Mucosa of descending colon (tissue), 3 donors: ENCODE measurements at regions not wholly inside any gene's neighbourhood (a gene's known extent, or its start where the extent isn't known, plus 50 kb on each side); places are given as distances from the start of the nearest gene placed in this dataset.

ENCODE experiments used
- ATAC-seq: fragments of 200-7000 bp; cut with Tn5 transposase; one replicate; pipeline ENCODE4 v1.9.1; 2020; ENCODE audit warnings: mild to moderate bottlenecking, moderate library complexity
- DNase-seq, 3 donors: peaks; one replicate each; pipeline ENCODE4 v3.0.0-alpha.2; 2020
- H3K36me3 ChIP-seq: fragments of 200-600 bp; one replicate; pipeline ENCODE4 v1.8.0; 2021; ENCODE audit warnings: low read depth, mild to moderate bottlenecking
- H3K4me1 ChIP-seq: fragments of 200-600 bp; one replicate; pipeline ENCODE4 v1.8.0; 2021; ENCODE audit warnings: low read depth, mild to moderate bottlenecking
- H3K4me3 ChIP-seq: fragments of 200-600 bp; one replicate; pipeline ENCODE4 v1.8.0; 2021; ENCODE audit warnings: mild to moderate bottlenecking
- H3K9me3 ChIP-seq: fragments of 200-600 bp; one replicate; pipeline ENCODE4 v1.8.0; 2021; ENCODE audit warnings: mild to moderate bottlenecking
- CTCF ChIP-seq: fragments of 200-600 bp; IDR thresholded peaks from one replicate; pipeline ENCODE4 v1.8.0; 2022; ENCODE audit warnings: antibody characterized with exemption, mild to moderate bottlenecking
- intact Hi-C, 2 donors: fragments of 100-400 bp; cut with DNase I in 1 of 2; cut with micrococcal nuclease in 1 of 2; formaldehyde crosslinking; loops; one replicate each; pipeline versions ENCODE4 v1.11.0 to v1.11.1; 2022; cut with DNase I, micrococcal nuclease
- donor health status: DM: no; HTN: no; CAD: no; lungs with moderate emphysema.
- donor health status: DM: no; HTN: no; CAD: no.
- donor health status: DM: no; HTN: yes; CAD: no.

- TF ChIP-seq CTCF, result no peak
- Histone ChIP-seq H3K9me3 (no peaks in the 10 kb centered on the region), H3K4me1 (no peaks in the 10 kb centered on the region), H3K4me3 (no peak overlapping the region), H3K36me3 (no peaks in the 10 kb centered on the region)
- intact Hi-C loops, result no loop called here
- no peak for DNase-seq
- no peak for ATAC-seq
These were observed 1341.8 kb downstream of the TBC1D22A start for GRCh38 chr22:48104102-48104738.

- Histone ChIP-seq H3K4me3 (no peak overlapping the region), H3K4me1 (no peaks in the 10 kb centered on the region), H3K36me3 (no peaks in the 10 kb centered on the region), H3K9me3 (no peaks in the 10 kb centered on the region)
- no peak for TF ChIP-seq CTCF
- no peak for ATAC-seq
- intact Hi-C loops, result no loop called here
- no peak for DNase-seq
These were observed 1340.9 kb downstream of the TBC1D22A start for GRCh38 chr22:48103126-48103875.

- no peak for TF ChIP-seq CTCF
These were observed 1340.1 kb downstream of the TBC1D22A start for GRCh38 chr22:48102581-48102980.

GRCh38 chr22:48101704-48102103 lies 1339.3 kb downstream of the TBC1D22A start:
- intact Hi-C loops, result no loop called here
- ATAC-seq (no peak), DNase-seq (no peak)

More at GRCh38 chr22:48102581-48102980, 1340.1 kb downstream of the TBC1D22A start:
- no peak overlapping the region for H3K4me3 ChIP-seq
- H3K36me3 ChIP-seq, result no peaks in the 10 kb centered on the region
- DNase-seq (no peak), ATAC-seq (no peak)
- intact Hi-C loops, result no loop called here
- H3K4me1 ChIP-seq, result no peaks in the 10 kb centered on the region
- H3K9me3 ChIP-seq, result no peaks in the 10 kb centered on the region

GRCh38 chr22:48100685-48101417 lies 1338.4 kb downstream of the TBC1D22A start:
- no peaks in the 10 kb centered on the region for H3K9me3 ChIP-seq
- no peaks in the 10 kb centered on the region for H3K4me1 ChIP-seq
- ATAC-seq, result no peak
- no peak overlapping the region for H3K4me3 ChIP-seq
- intact Hi-C loops, result no loop called here
- H3K36me3 ChIP-seq, result no peaks in the 10 kb centered on the region
- no peak for DNase-seq
- no peak for TF ChIP-seq CTCF

More at GRCh38 chr22:48101704-48102103, 1339.3 kb downstream of the TBC1D22A start:
- TF ChIP-seq CTCF, result no peak
- Histone ChIP-seq H3K4me1 (no peaks in the 10 kb centered on the region), H3K36me3 (no peaks in the 10 kb centered on the region), H3K9me3 (no peaks in the 10 kb centered on the region), H3K4me3 (no peak overlapping the region)
